RKO (cell line): ENCODE measurements at regions not wholly inside any gene's neighbourhood (a gene's known extent, or its start where the extent isn't known, plus 50 kb on each side); places are given as distances from the start of the nearest gene placed in this dataset.
"Not testable (repeated sequence)": the region's sequence is repeated elsewhere in the genome, so short reads cannot be mapped to it uniquely, and the experiment has no call there.

Experiments
- DNase-seq: peaks from one replicate; pipeline ENCODE4 v3.0.0-alpha.2; 2016; ENCODE audit warnings: low spot score

- DNase-seq, result no peak
Observed at GRCh38 chrX:95218976-95219375, 1465.7 kb upstream of the DIAPH2 start.

DNA sequence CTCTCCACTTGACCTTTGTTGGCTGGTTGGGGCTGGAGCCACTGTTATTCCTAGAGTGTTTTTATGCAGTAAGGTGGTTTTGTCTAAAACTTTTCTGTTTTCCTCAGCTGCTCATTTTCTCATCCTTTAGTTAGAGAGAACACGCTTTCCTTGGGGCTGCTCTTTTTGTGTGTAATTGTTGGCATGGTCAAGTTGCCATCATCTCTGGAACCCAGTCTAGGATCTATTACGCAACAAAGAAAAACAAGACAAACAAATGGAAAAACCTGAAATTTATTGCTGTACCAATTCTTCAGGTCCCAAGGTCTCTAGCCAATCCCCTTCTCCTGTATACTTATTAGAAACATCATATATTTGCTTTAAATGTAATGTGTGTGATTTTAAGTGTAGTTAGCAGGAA, 1436.3 kb upstream of the DIAPH2 start:
- DNase-seq, result no peak

DNA sequence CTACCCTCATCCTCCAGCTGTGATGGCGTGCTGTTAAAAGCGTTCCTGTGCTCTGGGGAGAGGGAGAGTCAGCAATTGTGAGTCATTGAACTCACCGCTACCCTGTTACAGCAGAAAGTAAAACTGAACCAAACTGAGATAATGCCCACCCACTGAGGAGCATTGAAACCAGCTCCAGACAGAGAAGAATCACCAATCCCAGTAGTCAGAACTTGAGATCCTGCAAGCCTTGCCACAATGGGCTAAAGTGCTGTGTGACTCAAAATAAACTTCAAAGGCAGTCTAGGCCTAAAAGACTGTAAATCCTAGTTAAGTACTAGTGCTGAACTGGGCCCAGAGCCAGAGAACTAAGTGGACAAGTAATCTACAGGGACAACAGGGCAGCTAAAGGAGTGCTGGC, 1394.2 kb upstream of the DIAPH2 start:
- DNase-seq, result no peak

DNA sequence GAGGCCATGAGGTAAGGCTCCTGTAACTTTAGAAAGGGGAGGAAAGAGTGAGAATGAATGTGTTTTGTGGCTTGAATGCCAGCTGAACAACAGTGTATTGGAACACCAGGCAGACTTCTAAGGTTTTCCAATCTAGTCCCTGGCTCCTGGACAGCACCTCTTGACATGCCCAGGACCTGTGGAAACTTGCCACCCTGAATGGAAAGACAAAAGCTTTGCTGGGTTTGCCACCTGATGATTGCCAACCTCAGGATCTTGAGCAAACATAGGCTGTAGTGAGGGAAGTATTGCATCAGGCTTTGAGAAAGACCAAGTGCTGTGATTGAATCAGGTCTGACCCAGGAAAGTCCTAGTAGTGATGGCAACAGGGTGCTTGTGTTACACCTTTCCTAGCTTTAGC, 1393.1 kb upstream of the DIAPH2 start:
- no peak for DNase-seq

- peak; percentile 27 for DNase-seq
Observed at GRCh38 chrX:95318882-95319281, 1365.8 kb upstream of the DIAPH2 start.

DNA sequence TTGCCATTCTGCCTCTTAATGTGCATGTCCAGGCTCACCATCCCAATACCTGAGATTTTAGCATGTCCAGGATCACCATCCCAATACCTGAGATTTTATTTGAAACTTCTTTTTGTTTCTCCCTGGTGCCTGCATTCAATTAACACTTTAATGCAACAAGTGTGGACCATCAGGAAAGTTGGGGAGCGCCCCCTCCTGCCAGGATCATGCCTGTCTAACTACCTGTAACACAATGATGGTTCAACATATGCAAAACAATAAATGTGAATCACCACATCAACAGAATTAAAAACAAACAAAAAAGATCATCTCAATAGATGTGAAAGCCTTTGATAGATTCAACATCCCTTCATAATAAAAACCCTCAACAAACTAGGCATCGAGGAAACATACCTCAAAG, 1359.5 kb upstream of the DIAPH2 start:
- DNase-seq, result no peak

DNA sequence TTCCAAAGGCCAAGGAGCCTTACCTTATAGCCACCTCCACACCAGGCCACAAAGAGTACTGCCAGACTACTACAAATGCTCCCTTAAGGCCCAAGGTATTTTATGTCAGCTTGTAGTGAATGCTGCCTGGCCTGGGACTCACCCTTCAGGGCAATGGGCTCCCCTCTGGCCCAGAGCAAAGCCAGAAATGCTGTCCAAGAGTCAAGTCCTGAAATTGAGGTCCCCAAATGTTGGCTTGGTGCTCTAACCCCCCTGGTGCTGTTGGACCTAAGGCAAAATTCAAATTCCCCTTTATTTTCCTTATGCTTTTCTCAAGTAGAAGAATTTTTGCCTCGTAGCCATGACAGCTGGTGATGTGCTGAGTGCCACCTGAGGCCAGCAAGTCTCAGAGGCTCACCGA, 1354.3 kb upstream of the DIAPH2 start:
- DNase-seq, result no peak

DNA sequence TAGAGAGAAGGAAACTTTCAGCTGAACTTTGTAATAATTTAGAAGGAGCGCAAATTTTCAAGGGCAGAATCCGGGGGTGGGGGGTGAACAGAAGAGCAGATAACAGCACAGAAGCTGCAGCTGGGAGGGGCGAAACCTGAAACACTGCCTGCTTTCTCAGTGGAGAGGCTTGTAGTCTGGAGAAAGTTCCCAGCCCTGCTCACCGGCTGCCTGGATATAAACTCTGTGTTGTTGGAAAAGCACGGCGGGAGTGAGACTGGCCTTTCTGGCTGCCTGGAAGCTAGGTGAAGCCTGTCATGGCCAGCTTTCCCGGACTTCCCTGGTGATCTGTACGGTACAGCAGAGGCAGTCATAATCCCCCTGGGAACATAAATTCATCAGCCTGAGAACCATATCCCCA, 1352.1 kb upstream of the DIAPH2 start:
- DNase-seq, result no peak

GRCh38 chrX:95346856-95347255, 1337.8 kb upstream of the DIAPH2 start:
- peak; percentile 55 for DNase-seq

DNA sequence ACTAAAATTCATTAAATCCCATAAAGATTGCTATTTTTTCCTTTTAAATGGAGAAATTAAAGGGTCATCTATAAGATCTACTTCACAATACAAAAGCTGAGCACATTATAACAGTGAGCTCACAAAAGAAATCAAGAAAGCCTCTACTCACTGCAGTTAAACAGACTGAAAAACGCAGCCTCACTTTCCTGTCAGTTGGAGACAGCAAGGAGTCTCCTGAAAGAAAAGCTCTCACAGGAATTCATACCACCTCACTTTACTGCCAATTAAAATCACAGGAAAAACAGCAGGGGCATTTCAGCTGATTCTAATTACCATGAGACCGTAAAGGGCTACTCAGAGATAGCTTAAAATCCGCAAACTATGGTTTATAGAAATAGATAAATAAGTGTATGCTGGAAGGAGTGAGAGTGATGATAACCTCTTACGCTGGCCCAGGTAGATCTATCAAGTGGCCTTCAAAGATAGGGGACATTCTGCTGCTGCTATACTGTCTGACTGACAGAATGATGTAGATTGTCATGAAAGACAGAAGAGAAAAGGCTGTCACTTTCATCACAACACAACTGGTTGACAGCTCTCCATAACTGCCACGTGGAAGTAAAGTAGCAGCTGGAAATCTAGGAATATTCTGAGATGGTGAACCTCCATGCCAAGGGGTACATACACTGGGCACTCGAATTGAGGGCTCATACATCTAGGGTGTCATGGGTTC, 1333.7 kb upstream of the DIAPH2 start:
- DNase-seq, result no peak

DNA sequence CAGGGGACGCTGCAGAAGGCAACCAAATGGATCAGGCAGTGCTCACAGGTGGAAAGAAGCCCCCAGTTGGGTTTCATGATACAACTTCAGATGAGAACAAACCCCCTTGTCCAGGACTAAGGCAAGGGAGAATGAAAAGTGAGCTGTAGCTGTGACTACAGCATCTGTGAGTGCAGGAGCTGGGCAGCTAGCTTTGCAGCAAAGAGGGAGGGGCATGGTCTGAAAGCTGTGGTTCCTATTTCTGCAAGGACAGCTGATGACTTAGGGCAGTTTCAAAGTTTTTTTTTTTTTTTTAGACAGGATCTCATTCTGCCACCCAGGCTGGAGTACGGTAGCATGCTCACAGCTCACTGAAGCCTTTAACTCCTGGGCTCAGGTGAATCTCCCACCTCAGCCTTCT, 1317.4 kb upstream of the DIAPH2 start:
- DNase-seq, result no peak

DNA sequence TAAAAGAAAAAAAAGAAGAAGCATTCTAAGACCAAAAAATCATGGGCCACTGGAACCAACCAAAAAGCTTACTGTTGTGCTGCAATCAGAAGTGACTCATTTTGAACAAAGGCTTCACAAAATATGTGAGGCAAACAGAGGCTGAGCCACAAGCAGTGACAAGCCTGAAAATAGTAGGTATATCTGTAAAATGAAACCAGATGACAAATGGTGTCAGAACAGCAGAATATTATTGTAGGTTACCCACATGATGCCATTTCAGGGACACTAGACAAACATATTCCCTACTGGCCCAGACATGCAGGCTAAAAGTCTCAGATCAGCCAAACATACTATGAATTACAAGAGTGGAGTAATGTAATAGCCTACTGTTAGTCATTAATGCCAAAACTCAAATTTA, 1301.8 kb upstream of the DIAPH2 start:
- no peak for DNase-seq

- DNase-seq, result no peak
Observed at GRCh38 chrX:95383778-95384177, 1300.9 kb upstream of the DIAPH2 start.

- DNase-seq, result peak; percentile 37
Observed at GRCh38 chrX:95427389-95427788, 1257.3 kb upstream of the DIAPH2 start.

GRCh38 chrX:95435198-95435597, 1249.4 kb upstream of the DIAPH2 start:
- DNase-seq, result no peak

DNA sequence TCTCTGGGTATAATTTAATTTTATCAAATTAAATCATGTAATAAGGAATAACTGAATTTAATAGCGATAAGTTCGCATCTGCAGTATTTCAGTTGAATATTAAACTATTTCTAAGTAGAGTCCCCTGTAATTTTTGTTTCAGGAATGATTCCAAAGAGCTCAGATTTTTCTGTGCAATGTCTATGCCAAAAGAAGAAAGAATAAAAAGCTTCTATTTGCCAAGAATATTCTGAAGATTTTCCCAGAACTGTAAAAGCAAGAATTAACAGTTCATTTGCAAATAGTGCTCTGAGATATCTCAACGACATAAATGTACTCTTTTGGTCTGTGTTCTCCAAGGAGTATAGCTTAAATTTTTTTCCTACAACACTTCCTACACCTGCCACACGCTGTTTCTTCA, 1242.8 kb upstream of the DIAPH2 start:
- DNase-seq, result no peak

GRCh38 chrX:95484781-95485180, 1199.9 kb upstream of the DIAPH2 start:
- DNase-seq, result peak; percentile 1

DNA sequence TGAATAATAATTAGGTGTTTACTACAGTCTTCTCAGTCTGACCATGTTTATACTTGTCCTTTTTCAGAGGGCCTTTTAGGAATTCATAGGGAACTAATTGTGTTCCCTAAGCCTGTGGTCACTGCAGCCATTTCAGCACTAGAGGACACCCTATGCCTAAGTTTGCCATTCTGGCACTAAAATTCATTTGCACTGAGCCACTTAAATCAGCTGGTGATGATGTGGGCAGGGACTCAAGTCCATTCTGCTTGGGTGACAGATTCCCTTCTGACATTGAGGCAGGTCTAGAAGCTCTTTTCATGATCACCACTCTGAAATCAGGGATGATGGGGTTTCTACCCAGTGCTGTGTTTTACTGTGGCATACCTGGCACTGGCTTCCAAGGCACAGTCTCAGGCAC, 1178.9 kb upstream of the DIAPH2 start:
- peak; percentile 60 for DNase-seq

GRCh38 chrX:95509474-95509873, 1175.2 kb upstream of the DIAPH2 start:
- DNase-seq, result no peak

GRCh38 chrX:95524018-95524417, 1160.6 kb upstream of the DIAPH2 start:
- not testable (repeated sequence) for DNase-seq

GRCh38 chrX:95536111-95536510, 1148.5 kb upstream of the DIAPH2 start:
- DNase-seq, result no peak

- DNase-seq, result no peak
Observed at GRCh38 chrX:95536661-95537060, 1148.0 kb upstream of the DIAPH2 start.

DNA sequence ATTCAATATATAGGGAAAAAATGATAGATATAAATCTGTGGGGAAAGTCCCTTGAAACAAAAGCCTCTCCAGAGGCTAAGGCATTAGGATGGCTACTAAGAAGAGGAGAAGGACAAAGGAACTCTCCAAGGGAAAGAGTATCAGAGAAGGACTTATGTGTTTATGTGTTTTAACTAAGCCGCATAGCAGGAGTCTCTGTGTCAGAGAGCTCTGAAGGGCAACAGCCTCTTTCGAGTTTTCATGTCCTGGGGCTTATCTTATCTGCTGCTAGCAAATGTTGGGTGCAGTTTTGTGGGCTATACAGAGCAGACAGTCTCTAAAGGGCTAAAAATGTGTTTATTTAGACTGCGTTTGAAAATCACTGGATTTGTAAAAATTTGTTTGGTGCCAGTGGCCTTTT, 1145.6 kb upstream of the DIAPH2 start:
- no peak for DNase-seq

- not testable (repeated sequence) for DNase-seq
Observed at GRCh38 chrX:95549552-95549951, 1135.1 kb upstream of the DIAPH2 start.

- DNase-seq, result no peak
Observed at GRCh38 chrX:95585321-95585720, 1099.3 kb upstream of the DIAPH2 start.
